Panc1 (cell line): ENCODE measurements at regions not wholly inside any gene's neighbourhood (a gene's known extent, or its start where the extent isn't known, plus 50 kb on each side); places are given as distances from the start of the nearest gene placed in this dataset.

Experiments
- ATAC-seq: fragments of 200-7000 bp; cut with Tn5 transposase; 2 replicates; pipeline ENCODE4 v1.9.1; 2020; ENCODE audit warnings: mild to moderate bottlenecking, moderate library complexity
- BruUV-seq: library from RNA; stranded (reverse); fragments of 400-500 nt; replicated peaks from 2 replicates; lab custom pipeline; 2021; lab: Mats Ljungman, UMichigan
- CTCF ChIA-PET: fragments of 300-600 bp; sonication (Branson Sonifier 250); formaldehyde crosslinking; loops from one replicate; lab custom pipeline; 2022; ENCODE audit warnings: antibody characterized with exemption; lab: Charles Lee
- POLR2A ChIA-PET: fragments of 300-600 bp; sonication (Branson Sonifier 250); formaldehyde crosslinking; loops from one replicate; lab custom pipeline; 2022; ENCODE audit warnings: antibody characterized with exemption; lab: Charles Lee
- DNase-seq: peaks from one replicate; pipeline ENCODE4 v3.0.0-alpha.2; 2010; ENCODE audit warnings: low read depth, low spot score
- H3K27ac ChIP-seq: 2 replicates; pipeline ENCODE4 v1.5.1; 2011; ENCODE audit warnings: mild to moderate bottlenecking, low read length, inconsistent platforms
- H3K27me3 ChIP-seq: fragments of 200-500 bp; sonication (Bioruptor generic); 2 replicates; pipeline ENCODE4 v1.6.0; 2014; ENCODE audit warnings: low read length, inconsistent platforms; ENCODE audit not compliant: control insufficient read depth, insufficient read depth
- H3K36me3 ChIP-seq: fragments of 200-500 bp; sonication (Bioruptor generic); 2 replicates; pipeline ENCODE4 v1.5.1; 2014; ENCODE audit warnings: inconsistent platforms, mild to moderate bottlenecking, low read length, moderate library complexity; ENCODE audit not compliant: control insufficient read depth, insufficient read depth
- H3K4me1 ChIP-seq: 2 replicates; pipeline ENCODE4 v1.5.1; 2011; ENCODE audit warnings: inconsistent platforms, mild to moderate bottlenecking, low read length, moderate library complexity; ENCODE audit not compliant: control insufficient read depth, insufficient read depth
- H3K4me3 ChIP-seq, 2 experiments: 2 replicates each; pipeline ENCODE4 v1.5.1; 2011 to 2012; ENCODE audit warnings: low read depth in 2 of 2, low read length in 2 of 2, mild to moderate bottlenecking in 2 of 2, inconsistent platforms in 1 of 2, moderate library complexity in 1 of 2
- H3K9me3 ChIP-seq: fragments of 200-500 bp; sonication (Bioruptor generic); 2 replicates; pipeline ENCODE4 v1.5.1; 2014; ENCODE audit warnings: low read depth, mild to moderate bottlenecking, inconsistent platforms, low read length, moderate library complexity; ENCODE audit not compliant: control insufficient read depth, insufficient read depth
- POLR2AphosphoS5 ChIP-seq: IDR thresholded peaks from 2 replicates; pipeline ENCODE4 v1.6.1; 2012; ENCODE audit warnings: mild to moderate bottlenecking, low read depth, low read length, moderate library complexity
- SIN3A ChIP-seq: IDR thresholded peaks from 2 replicates; pipeline ENCODE4 v1.6.1; 2012; ENCODE audit warnings: low read depth, mild to moderate bottlenecking, low read length, moderate library complexity, borderline replicate concordance; ENCODE audit not compliant: insufficient read depth
- TCF7L2 ChIP-seq: IDR thresholded peaks from 2 replicates; pipeline ENCODE4 v1.6.1; 2011; ENCODE audit warnings: mild to moderate bottlenecking, low read depth, low read length, inconsistent platforms
- in situ Hi-C: cut with HindIII; loops from 2 replicates; pipeline ENCODE4 v1.10.0; 2016; ENCODE audit warnings: low sequenced_read_pairs, low pct_unique_long_range_greater_than_20kb
- intact Hi-C: fragments of 100-400 bp; cut with micrococcal nuclease; formaldehyde crosslinking; loops from one replicate; pipeline ENCODE4 v1.10.0; 2022; ENCODE audit not compliant: unreplicated experiment
- TF ChIP-seq, protein P1 (sequence below): fragments of 450-650 bp; IDR thresholded peaks from 2 replicates; pipeline ENCODE4 v1.5.1; 2017; ENCODE audit warnings: mild to moderate bottlenecking
- TF ChIP-seq, protein P2 (sequence below), 2 experiments: IDR thresholded peaks; 2 replicates each; pipeline ENCODE4 v1.6.1; 2011 to 2012; ENCODE audit warnings: low read depth in 2 of 2, control low read depth in 1 of 2, low read length in 1 of 2, mild to moderate bottlenecking in 1 of 2, moderate library complexity in 1 of 2; ENCODE audit not compliant: insufficient read depth in 1 of 2

DNA sequence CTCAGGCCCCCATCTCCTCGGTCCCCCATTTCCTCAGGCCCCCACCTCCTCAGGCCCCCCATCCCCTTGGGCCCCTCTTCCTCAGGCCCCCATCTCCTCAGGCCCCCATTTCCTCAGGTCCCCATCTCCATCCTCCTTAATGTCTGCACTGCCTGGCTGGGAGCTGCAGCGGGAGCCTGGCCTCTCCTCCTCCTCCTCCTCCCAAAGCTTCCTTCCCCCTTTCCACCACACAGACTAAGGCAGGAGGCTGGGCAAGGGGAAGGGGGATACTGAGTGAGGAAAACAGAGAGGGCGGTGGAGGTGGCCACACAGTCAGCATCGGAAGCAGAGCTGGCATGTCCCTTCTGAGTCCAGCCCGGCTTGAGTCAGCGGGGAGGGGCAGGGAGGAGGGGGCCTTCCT, 122.6 kb upstream of the RPS6KA2 start:
- Histone ChIP-seq H3K4me3 (no peak overlapping the region), H3K27ac (no peak overlapping the region), H3K27me3 (no peaks in the 10 kb centered on the region), H3K4me1 (peaks cover 6% of the 10 kb centered on the region), H3K36me3 (no peaks in the 10 kb centered on the region), H3K9me3 (no peaks in the 10 kb centered on the region)
- intact Hi-C loops (no loop called here), in situ Hi-C loops (no loop called here)
- no TSS peak for BruUV-seq
- CTCF ChIA-PET: no interaction called here
- DNase-seq (no peak), ATAC-seq (peak; percentile 40; the same call in 1 of the 2 replicates)
- POLR2A ChIA-PET: no interaction called here
- TF ChIP-seq, protein P1, sequence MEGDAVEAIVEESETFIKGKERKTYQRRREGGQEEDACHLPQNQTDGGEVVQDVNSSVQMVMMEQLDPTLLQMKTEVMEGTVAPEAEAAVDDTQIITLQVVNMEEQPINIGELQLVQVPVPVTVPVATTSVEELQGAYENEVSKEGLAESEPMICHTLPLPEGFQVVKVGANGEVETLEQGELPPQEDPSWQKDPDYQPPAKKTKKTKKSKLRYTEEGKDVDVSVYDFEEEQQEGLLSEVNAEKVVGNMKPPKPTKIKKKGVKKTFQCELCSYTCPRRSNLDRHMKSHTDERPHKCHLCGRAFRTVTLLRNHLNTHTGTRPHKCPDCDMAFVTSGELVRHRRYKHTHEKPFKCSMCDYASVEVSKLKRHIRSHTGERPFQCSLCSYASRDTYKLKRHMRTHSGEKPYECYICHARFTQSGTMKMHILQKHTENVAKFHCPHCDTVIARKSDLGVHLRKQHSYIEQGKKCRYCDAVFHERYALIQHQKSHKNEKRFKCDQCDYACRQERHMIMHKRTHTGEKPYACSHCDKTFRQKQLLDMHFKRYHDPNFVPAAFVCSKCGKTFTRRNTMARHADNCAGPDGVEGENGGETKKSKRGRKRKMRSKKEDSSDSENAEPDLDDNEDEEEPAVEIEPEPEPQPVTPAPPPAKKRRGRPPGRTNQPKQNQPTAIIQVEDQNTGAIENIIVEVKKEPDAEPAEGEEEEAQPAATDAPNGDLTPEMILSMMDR: no peak
- TF ChIP-seq POLR2AphosphoS5 (no peak), TCF7L2 (no peak), SIN3A (no peak)
- TF ChIP-seq, protein P2, sequence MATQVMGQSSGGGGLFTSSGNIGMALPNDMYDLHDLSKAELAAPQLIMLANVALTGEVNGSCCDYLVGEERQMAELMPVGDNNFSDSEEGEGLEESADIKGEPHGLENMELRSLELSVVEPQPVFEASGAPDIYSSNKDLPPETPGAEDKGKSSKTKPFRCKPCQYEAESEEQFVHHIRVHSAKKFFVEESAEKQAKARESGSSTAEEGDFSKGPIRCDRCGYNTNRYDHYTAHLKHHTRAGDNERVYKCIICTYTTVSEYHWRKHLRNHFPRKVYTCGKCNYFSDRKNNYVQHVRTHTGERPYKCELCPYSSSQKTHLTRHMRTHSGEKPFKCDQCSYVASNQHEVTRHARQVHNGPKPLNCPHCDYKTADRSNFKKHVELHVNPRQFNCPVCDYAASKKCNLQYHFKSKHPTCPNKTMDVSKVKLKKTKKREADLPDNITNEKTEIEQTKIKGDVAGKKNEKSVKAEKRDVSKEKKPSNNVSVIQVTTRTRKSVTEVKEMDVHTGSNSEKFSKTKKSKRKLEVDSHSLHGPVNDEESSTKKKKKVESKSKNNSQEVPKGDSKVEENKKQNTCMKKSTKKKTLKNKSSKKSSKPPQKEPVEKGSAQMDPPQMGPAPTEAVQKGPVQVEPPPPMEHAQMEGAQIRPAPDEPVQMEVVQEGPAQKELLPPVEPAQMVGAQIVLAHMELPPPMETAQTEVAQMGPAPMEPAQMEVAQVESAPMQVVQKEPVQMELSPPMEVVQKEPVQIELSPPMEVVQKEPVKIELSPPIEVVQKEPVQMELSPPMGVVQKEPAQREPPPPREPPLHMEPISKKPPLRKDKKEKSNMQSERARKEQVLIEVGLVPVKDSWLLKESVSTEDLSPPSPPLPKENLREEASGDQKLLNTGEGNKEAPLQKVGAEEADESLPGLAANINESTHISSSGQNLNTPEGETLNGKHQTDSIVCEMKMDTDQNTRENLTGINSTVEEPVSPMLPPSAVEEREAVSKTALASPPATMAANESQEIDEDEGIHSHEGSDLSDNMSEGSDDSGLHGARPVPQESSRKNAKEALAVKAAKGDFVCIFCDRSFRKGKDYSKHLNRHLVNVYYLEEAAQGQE (IDR thresholded peaks at IDR 0.05; ENCODE audit: insufficient read depth in 1 of 2, low read depth in 2 of 2, low read length in 1 of 2): no peak

DNA sequence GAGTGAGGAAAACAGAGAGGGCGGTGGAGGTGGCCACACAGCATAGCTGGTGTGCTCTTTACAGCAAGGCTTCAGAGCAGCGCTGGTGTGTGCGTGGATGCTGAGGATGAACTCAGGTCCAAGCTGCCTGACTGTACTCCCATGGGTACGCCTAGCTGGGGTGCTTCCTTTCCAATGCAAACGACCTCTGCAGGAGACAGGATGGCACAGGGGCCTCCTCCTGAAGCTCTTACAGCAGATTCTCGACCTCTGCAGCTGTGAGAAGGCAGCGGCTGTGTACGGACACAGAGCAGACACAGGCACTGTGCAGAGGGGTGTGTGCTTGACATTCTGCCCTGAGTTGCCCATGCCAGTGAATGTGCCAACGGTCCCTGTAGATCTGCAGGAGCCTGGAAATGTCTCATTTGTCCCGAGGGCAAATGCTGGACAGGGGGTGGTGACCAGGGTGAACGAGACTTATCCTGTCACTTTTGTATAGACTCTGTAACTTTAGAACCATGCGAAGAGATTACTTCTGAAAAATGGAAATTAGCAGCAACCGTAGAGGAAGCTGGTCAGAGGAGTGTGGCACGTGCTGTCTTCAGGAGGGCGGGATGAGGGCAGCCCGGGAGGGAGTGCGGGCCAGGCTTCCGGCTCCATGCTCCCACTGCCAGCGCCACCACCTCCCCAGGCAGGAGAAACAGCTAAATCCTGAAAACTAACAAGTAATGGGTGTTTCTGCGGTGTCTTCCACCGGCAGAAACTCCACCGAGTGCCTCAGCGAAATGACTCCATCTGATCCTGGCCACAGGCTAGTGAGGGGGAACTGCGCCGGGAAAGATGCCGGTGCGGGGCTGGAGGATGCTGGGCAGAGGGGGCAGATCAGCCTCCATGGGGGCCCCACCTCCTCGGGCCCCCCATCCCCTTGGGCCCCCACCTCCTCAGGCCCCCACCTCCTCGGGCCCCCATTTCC, 120.9 kb upstream of the RPS6KA2 start:
- TF ChIP-seq, protein P2 (IDR thresholded peaks at IDR 0.05; ENCODE audit: insufficient read depth in 1 of 2, low read depth in 2 of 2, low read length in 1 of 2): no peak
- TF ChIP-seq POLR2AphosphoS5 (no peak), TCF7L2 (no peak), SIN3A (no peak)
- TF ChIP-seq, protein P1: no peak
- H3K4me1 ChIP-seq: peaks cover 6% of the 10 kb centered on the region

More for the DNA sequence above, 120.9 kb upstream of the RPS6KA2 start:
- in situ Hi-C loops: no loop called here
- no peak for DNase-seq
- ChIA-PET POLR2A (no interaction called here), CTCF (no interaction called here)
- Histone ChIP-seq H3K9me3 (no peaks in the 10 kb centered on the region), H3K27me3 (no peaks in the 10 kb centered on the region), H3K27ac (no peak overlapping the region), H3K36me3 (no peaks in the 10 kb centered on the region), H3K4me3 (no peak overlapping the region)
- no TSS peak for BruUV-seq
- intact Hi-C loops: no loop called here
- peak; percentile 65 for ATAC-seq
